ENCODE measurements at regions not wholly inside any gene's neighbourhood (a gene's known extent, or its start where the extent isn't known, plus 50 kb on each side); places are given as distances from the start of the nearest gene placed in this dataset.

- Mint-ChIP-seq H3K4me1 (ENCODE audit: low read depth) (no peaks in the 10 kb centered on the region), H3K36me3 (ENCODE audit: low read depth) (no peaks in the 10 kb centered on the region), H3K27me3 (no peaks in the 10 kb centered on the region), H3K27ac (no peak overlapping the region), H3K9me3 (no peaks in the 10 kb centered on the region), H3K4me3 (no peak overlapping the region)
- intact Hi-C loops (cut with micrococcal nuclease): no loop called here
Measured at GRCh38 chr2:180630756-180631155, 349.6 kb upstream of the UBE2E3 start.

- no peaks in the 10 kb centered on the region for H3K27me3 Mint-ChIP-seq
- H3K4me3 Mint-ChIP-seq: no peak overlapping the region
- H3K36me3 Mint-ChIP-seq (ENCODE audit: low read depth): no peaks in the 10 kb centered on the region
Measured at GRCh38 chr2:180625006-180625844, 355.2 kb upstream of the UBE2E3 start.

GRCh38 chr2:180621941-180622918 is 358.2 kb upstream of the UBE2E3 start:
- no peak overlapping the region for H3K4me3 Mint-ChIP-seq

More at GRCh38 chr2:180625006-180625844, 355.2 kb upstream of the UBE2E3 start:
- Mint-ChIP-seq H3K27ac (no peak overlapping the region), H3K9me3 (no peaks in the 10 kb centered on the region), H3K4me1 (ENCODE audit: low read depth) (no peaks in the 10 kb centered on the region)
- intact Hi-C loops (cut with micrococcal nuclease): no loop called here

GRCh38 chr2:180621366-180621765 is 359.0 kb upstream of the UBE2E3 start:
- no peak overlapping the region for H3K27ac Mint-ChIP-seq
- no peaks in the 10 kb centered on the region for H3K4me1 Mint-ChIP-seq (ENCODE audit: low read depth)
- no peaks in the 10 kb centered on the region for H3K27me3 Mint-ChIP-seq
- no peak overlapping the region for H3K4me3 Mint-ChIP-seq
- intact Hi-C loops (cut with micrococcal nuclease): no loop called here
- peaks cover 7% of the 10 kb centered on the region for H3K9me3 Mint-ChIP-seq
- no peaks in the 10 kb centered on the region for H3K36me3 Mint-ChIP-seq (ENCODE audit: low read depth)

More at GRCh38 chr2:180621941-180622918, 358.2 kb upstream of the UBE2E3 start:
- Mint-ChIP-seq H3K36me3 (ENCODE audit: low read depth) (no peaks in the 10 kb centered on the region), H3K9me3 (peaks cover 1% of the 10 kb centered on the region), H3K27ac (no peak overlapping the region), H3K4me1 (ENCODE audit: low read depth) (no peaks in the 10 kb centered on the region), H3K27me3 (no peaks in the 10 kb centered on the region)
- intact Hi-C loops (cut with micrococcal nuclease): no loop called here

GRCh38 chr2:180618570-180618969 is 361.8 kb upstream of the UBE2E3 start:
- intact Hi-C loops (cut with micrococcal nuclease): no loop called here
- no peak overlapping the region for H3K4me3 Mint-ChIP-seq
- H3K4me1 Mint-ChIP-seq (ENCODE audit: low read depth): no peaks in the 10 kb centered on the region
- H3K9me3 Mint-ChIP-seq: peaks cover 7% of the 10 kb centered on the region
- no peak overlapping the region for H3K27ac Mint-ChIP-seq
- no peaks in the 10 kb centered on the region for H3K36me3 Mint-ChIP-seq (ENCODE audit: low read depth)
- H3K27me3 Mint-ChIP-seq: no peaks in the 10 kb centered on the region

- intact Hi-C loops (cut with micrococcal nuclease): no loop called here
Measured at GRCh38 chr2:180614776-180615175, 365.6 kb upstream of the UBE2E3 start.

GRCh38 chr2:180609626-180610340 is 370.6 kb upstream of the UBE2E3 start:
- Mint-ChIP-seq H3K4me3 (no peak overlapping the region), H3K27ac (no peak overlapping the region), H3K36me3 (ENCODE audit: low read depth) (no peaks in the 10 kb centered on the region), H3K9me3 (no peaks in the 10 kb centered on the region), H3K4me1 (ENCODE audit: low read depth) (no peaks in the 10 kb centered on the region), H3K27me3 (no peaks in the 10 kb centered on the region)
- intact Hi-C loops (cut with micrococcal nuclease): no loop called here

More at GRCh38 chr2:180614776-180615175, 365.6 kb upstream of the UBE2E3 start:
- no peak overlapping the region for H3K27ac Mint-ChIP-seq
- H3K4me3 Mint-ChIP-seq: no peak overlapping the region
- peaks cover 7% of the 10 kb centered on the region for H3K9me3 Mint-ChIP-seq
- H3K27me3 Mint-ChIP-seq: no peaks in the 10 kb centered on the region
- no peaks in the 10 kb centered on the region for H3K4me1 Mint-ChIP-seq (ENCODE audit: low read depth)
- no peaks in the 10 kb centered on the region for H3K36me3 Mint-ChIP-seq (ENCODE audit: low read depth)

GRCh38 chr2:180607514-180608049 is 372.8 kb upstream of the UBE2E3 start:
- Mint-ChIP-seq H3K9me3 (no peaks in the 10 kb centered on the region), H3K4me1 (ENCODE audit: low read depth) (no peaks in the 10 kb centered on the region), H3K36me3 (ENCODE audit: low read depth) (no peaks in the 10 kb centered on the region), H3K27ac (no peak overlapping the region), H3K4me3 (no peak overlapping the region), H3K27me3 (no peaks in the 10 kb centered on the region)
- intact Hi-C loops (cut with micrococcal nuclease): no loop called here

GRCh38 chr2:180604077-180604476 is 376.3 kb upstream of the UBE2E3 start:
- Mint-ChIP-seq H3K9me3 (no peaks in the 10 kb centered on the region), H3K4me3 (no peak overlapping the region), H3K27me3 (no peaks in the 10 kb centered on the region), H3K27ac (no peak overlapping the region), H3K36me3 (ENCODE audit: low read depth) (no peaks in the 10 kb centered on the region), H3K4me1 (ENCODE audit: low read depth) (no peaks in the 10 kb centered on the region)
- intact Hi-C loops (cut with micrococcal nuclease): loop anchor here (5.0 kb wide), 1 partner anchor 453 kb away; no protein-coding TSS in a partner anchor

- H3K27me3 Mint-ChIP-seq: no peaks in the 10 kb centered on the region
- intact Hi-C loops (cut with micrococcal nuclease): loop anchor here (5.0 kb wide), 1 partner anchor 456 kb away; no protein-coding TSS in a partner anchor
- no peaks in the 10 kb centered on the region for H3K36me3 Mint-ChIP-seq (ENCODE audit: low read depth)
- H3K9me3 Mint-ChIP-seq: peaks cover 5% of the 10 kb centered on the region
- no peak overlapping the region for H3K4me3 Mint-ChIP-seq
- H3K27ac Mint-ChIP-seq: no peak overlapping the region
- no peaks in the 10 kb centered on the region for H3K4me1 Mint-ChIP-seq (ENCODE audit: low read depth)
Measured at GRCh38 chr2:180601016-180601415, 379.4 kb upstream of the UBE2E3 start.

GRCh38 chr2:180599804-180600203 is 380.6 kb upstream of the UBE2E3 start:
- intact Hi-C loops (cut with micrococcal nuclease): loop anchor here (5.0 kb wide), 1 partner anchor 457 kb away; no protein-coding TSS in a partner anchor
- no peaks in the 10 kb centered on the region for H3K4me1 Mint-ChIP-seq (ENCODE audit: low read depth)
- H3K27ac Mint-ChIP-seq: no peak overlapping the region
- no peaks in the 10 kb centered on the region for H3K27me3 Mint-ChIP-seq
- no peaks in the 10 kb centered on the region for H3K36me3 Mint-ChIP-seq (ENCODE audit: low read depth)
- H3K9me3 Mint-ChIP-seq: peaks cover 8% of the 10 kb centered on the region
- H3K4me3 Mint-ChIP-seq: no peak overlapping the region

- intact Hi-C loops (cut with micrococcal nuclease): no loop called here
- no peaks in the 10 kb centered on the region for H3K36me3 Mint-ChIP-seq (ENCODE audit: low read depth)
Measured at GRCh38 chr2:180597179-180597578, 383.2 kb upstream of the UBE2E3 start.

GRCh38 chr2:180596453-180596852 is 384.0 kb upstream of the UBE2E3 start:
- intact Hi-C loops (cut with micrococcal nuclease): no loop called here
- Mint-ChIP-seq H3K36me3 (ENCODE audit: low read depth) (no peaks in the 10 kb centered on the region), H3K27ac (no peak overlapping the region), H3K4me3 (no peak overlapping the region), H3K4me1 (ENCODE audit: low read depth) (no peaks in the 10 kb centered on the region), H3K9me3 (peaks cover 8% of the 10 kb centered on the region), H3K27me3 (no peaks in the 10 kb centered on the region)

More at GRCh38 chr2:180597179-180597578, 383.2 kb upstream of the UBE2E3 start:
- Mint-ChIP-seq H3K9me3 (peaks cover 8% of the 10 kb centered on the region), H3K27me3 (no peaks in the 10 kb centered on the region), H3K27ac (no peak overlapping the region), H3K4me1 (ENCODE audit: low read depth) (no peaks in the 10 kb centered on the region), H3K4me3 (no peak overlapping the region)

Measured in dendritic cell treated with granulocyte-macrophage colony-stimulating factor and Interleukin-4, amounts not matched to agents 40 ng/mL and 50 ng/mL, for 4 days (primary cell).